GM21529 (cell line): ENCODE measurements at regions not wholly inside any gene's neighbourhood (a gene's known extent, or its start where the extent isn't known, plus 50 kb on each side); places are given as distances from the start of the nearest gene placed in this dataset.
A peak's percentile ranks its signal among the peaks of the same experiment; 100 is the strongest.

Experiments used
- ATAC-seq: cut with Tn5 transposase; IDR thresholded peaks from one replicate; pipeline ENCODE4 v1.9.1; 2021; ENCODE audit not compliant: unreplicated experiment

DNA sequence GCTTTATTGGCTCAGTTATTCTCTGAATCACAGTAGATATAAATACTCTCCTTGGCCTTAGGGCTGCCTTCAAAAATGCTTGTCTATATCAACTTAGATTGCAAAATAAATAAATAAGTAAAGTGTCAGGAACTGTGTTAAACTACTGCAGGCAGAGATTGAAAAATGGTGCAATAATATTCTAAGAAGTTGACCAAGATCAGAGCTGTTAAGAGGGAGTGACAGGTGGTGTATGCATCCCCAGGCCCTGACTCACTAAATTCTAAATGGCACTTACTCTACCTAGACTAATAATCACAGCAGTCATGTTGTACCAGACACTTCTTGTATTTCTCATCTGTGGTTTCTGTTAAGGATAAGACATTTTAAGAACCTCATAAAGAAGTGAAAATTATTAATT, 235.1 kb upstream of the SPOCK3 start:
- ATAC-seq, result no peak

DNA sequence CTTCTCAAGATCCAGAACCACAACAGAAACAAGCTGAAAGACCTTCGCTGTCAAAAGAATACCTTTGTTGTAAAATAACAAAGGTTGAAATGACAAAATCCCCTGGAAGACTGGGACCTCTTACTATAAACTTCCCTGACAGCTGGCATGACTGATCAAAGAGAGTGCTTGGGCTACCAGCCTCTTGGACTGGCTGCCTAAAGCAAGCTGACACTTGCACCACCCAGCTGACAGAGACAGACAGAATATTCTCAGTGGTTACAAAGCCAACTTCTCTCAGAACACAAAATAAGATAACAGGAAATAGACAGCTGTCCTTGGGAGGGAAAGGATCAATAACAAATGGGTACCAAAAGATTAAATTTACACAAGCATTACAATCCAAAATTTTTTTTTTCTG, 241.7 kb upstream of the SPOCK3 start:
- ATAC-seq, result no peak

DNA sequence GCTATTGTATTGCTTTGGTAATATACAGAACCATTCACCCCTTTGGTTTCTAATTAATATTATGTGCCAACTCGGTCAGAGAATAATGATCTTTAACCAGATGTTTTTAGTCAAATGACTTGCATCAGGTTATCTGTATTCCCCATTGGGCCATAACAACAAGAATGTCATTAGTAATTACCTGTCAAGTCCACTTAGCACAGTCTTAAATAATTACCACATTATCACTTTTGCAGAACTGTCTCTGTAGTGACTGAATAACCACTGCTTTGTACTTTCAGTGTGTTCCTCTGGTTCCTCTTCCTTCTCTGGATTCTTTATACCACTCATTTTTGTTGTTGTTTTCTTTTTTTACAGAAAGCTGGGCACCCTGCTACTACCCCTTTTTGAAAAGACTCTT, 257.7 kb upstream of the SPOCK3 start:
- no peak for ATAC-seq

DNA sequence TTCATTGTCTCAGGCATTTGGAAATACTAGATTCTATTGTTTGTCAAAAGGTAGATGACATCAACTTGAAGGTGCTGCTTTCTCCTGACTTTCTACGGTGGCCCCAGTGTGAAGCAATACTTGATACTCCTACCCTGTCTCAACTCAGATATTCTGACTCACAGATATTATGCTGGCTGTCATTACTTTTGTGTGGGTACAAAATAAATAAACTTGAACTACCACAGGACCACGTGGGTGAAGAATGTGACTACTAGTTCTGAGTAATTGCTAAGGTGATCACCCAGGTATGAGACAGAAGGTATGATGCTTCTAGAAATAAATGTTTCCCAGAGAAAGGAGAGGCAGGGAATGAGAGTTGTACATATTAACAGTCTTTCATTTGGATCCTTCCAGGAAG, 275.3 kb upstream of the SPOCK3 start:
- no peak for ATAC-seq

DNA sequence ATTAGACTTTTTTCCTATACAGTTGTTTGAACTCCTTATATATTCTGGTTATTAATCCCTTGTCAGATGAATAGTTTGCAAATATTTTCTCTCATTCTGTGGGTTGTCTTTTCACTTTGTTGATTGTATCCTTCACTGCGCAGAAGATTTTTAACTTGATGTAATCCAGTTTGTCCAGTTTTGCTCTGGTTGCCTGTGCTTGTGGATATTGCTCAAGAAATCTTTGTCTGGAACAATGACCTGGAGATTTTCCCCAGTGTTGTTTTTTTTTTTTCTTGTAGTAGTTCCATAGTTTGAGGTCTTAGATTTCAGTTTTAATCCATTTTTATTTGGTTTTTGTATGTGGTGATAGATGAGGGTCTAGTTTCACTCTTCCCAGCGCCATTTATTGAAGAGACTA, 289.8 kb upstream of the SPOCK3 start:
- no peak for ATAC-seq

DNA sequence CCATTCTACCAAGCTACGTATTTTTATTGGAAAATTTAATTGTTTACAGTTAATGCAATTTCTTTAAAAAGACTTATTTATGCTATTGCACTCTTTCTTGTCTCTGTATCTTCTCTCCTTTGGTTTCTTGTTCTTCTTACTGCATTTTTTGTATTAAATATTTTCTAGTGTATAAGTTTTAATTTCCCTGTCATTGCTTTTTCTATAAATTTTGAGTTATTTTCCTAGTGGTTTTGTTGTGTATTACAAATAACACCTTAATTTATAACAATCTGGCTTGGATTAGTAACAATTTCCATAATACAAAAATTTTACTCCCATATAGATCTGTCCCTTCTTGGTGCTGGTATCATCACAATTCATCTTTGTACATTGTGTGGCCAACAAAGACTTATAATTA, 303.5 kb upstream of the SPOCK3 start:
- ATAC-seq, result no peak

DNA sequence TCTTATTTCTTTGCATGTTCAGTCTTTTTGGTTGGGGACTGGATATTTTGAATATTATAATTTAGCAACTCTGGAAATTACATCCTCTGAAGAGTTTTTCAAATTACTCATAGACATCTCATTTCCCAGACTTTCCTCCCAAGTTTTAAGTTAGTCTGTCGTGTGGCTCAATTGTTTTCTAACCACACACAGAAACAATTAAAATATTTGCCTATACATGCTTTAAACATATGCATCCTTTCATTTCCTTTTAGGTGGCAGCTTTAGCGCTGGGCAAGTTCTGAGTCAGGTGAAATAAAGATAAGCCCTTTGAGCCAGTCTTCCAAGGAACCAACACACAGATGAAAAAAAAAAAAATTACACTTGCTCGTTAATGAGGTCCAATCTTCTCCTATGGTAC, 307.0 kb upstream of the SPOCK3 start:
- no peak for ATAC-seq

DNA sequence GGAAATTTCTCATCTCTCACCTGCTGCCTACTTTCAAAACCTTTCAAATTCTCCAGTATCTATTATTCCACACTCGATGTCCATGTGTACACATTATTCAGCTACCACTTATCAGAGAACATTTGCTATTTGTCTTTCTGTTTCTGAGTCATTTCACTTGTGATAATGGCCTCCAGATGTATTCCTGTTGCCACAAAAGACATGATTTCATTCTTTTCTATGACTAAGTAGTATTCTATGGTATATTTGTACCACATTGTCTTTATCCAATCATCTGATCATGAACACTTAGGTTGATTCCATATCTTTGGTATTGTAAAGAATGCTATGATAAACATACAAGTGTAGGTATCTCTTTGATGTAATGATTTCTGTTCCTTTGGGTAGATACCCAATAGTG, 310.1 kb upstream of the SPOCK3 start:
- ATAC-seq, result no peak

DNA sequence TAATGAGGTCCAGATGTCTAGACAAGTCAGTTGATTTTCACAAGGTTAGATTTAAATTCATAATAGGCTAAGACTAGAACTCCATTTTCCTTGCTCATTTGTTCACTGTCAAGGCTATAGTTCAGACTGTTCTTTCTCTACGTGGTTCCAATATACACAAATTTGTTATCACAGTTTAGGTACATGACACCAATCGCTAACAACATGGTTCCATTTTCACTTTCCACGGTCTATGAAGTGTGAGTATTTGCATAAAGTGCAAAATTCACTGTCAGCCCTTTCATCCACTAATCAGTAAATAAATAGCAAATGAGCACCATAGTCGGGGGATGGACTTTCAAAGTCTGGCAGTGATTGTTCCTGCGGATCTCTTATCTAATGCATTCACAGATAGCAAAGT, 315.7 kb upstream of the SPOCK3 start:
- ATAC-seq, result no peak

DNA sequence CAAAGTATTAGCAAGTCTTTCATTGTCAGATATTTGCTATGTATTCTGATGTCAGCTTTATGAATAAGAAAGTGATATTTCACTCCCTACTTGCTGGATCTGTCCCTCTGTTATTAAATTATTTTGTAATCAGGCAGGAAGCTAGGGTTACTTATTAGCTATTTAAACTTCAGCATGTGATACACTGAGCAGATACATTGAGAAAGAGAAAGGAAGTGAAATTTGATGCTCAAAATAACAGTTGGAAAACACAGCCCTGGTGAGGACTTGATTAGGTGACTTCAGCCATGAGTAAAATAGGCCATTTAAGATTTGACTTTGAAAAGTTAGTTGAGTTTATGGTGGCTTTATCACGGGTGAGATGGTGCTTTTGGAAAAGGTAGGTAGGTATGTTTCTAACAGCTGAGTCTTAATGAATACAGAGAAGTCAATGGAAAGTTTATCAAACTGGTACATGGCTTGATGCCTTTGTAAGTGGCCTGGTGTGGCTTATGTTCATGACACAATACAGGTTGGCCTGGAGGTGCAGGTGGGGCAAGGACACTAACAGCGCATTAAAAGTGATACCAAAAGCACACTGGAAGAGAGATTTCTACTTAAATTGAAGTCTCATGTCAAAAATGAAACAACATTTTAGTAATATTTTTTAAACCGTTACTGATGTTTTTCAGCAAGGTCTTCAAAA, 321.2 kb upstream of the SPOCK3 start:
- ATAC-seq, result peak; percentile 62

DNA sequence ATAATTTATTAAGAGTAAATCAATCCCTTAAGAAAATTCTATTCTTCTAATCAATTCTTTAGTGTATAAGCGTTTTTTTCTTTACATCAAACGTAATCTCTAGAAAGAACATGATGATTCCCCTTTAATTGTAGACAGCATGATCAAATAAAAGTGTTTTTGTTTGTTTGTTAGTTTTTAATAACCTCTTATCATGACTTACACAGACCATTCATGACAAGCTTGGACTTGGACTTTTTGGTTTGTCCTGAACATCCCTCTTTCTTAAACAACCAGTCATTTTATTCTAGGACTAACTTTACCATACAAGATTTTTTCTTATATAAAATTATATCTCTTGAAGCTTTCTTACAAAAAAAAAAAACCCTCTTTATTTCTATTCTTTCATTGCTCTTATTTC, 344.6 kb upstream of the SPOCK3 start:
- no peak for ATAC-seq

DNA sequence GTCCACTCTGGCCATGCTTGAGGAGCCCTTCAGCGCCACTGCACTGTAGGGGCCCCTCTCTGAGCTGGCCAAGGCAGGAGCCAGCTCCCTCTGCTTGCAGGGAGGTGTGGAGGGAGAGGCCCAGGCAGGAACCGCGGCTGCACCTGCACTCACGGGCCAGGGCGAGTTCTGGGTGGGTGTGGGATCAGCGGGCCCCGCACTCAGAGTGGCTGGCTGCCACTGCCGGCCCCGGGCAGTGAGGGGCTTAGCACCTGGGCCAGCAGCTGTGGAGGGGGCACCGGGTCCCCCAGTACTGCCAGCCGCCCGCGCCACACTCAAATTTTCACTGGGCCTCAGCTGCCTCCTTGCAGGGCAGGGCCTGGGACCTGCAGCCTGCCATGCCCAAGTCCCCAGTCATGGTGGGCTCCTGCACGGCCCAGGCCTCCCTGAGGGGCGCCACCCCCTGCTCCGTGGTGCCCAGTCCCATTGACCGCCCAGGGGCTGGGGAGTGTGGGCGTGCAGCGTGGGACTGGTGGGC, 347.2 kb upstream of the SPOCK3 start:
- ATAC-seq, result no peak

DNA sequence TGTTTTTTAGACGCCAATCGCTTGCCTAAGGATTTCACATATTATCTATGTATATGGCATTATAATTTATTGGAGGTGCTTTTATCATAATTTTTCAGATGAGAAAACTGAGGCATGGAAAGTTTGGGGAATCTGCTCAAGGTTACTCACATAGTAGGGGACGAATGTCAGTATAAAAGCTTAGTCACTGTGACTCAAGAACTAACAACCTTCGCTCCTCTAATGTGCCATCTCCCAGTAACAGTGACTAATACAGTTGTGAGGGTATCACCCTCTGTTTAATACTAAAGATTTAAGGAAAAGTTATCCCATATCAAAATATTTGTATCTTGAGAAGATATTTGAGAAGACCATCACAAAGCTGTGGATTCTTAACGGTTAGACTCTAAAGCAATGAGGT, 353.1 kb upstream of the SPOCK3 start:
- no peak for ATAC-seq

DNA sequence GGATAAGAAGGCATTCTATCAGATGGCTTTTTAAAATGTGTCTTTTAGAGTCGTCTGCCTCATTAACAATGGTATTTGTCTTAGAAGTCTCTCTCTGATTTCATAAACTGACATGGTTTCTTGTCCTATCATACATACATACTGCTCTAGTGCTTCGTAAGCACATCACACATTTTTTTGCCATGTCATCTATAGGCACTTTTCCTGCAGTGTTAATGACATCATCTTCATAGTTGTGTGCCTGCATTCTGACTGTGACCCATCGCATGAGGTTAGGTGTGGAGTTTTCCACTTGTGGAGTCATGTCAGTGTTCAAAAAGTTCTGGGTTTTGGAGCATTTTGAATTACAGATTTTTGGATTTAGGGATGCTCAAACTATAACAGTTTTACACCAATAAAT, 361.6 kb upstream of the SPOCK3 start:
- no peak for ATAC-seq

DNA sequence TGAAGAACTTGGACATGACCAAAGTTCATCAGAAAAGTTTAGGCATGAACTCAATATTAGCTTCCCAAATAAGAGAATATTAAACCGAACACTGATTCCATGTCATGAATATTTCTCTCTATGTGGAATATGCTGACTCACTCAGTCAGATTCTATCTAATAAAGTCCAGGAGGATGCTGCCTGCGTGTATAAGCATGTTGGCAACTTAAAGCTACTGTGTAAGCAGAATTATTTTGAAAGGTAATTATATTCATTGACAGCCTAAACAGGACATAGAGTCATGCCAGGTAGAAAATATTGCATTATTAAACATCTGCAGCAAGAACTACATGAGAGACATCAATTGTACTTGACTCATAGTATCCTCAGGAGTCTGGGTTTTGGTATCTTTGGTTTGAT, 367.9 kb upstream of the SPOCK3 start:
- no peak for ATAC-seq

DNA sequence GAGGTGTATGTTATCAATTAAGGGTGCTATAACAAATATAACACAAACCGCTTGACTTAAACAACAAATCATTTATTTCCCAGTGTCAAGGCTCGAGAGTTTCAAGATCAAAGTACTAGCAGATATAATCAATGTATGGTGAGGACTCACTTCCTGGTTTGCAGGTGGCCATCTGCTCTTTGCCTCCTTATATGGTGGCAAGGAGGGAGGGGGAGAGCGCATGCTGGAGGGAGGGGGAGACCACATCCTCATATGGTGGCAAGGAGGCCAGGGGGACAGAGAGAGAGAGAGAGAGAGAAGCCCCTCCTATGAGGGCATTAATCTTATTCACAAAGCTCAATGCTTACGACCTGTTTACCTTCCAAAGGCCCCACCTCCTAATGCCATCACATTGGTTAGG, 372.3 kb upstream of the SPOCK3 start:
- no peak for ATAC-seq

DNA sequence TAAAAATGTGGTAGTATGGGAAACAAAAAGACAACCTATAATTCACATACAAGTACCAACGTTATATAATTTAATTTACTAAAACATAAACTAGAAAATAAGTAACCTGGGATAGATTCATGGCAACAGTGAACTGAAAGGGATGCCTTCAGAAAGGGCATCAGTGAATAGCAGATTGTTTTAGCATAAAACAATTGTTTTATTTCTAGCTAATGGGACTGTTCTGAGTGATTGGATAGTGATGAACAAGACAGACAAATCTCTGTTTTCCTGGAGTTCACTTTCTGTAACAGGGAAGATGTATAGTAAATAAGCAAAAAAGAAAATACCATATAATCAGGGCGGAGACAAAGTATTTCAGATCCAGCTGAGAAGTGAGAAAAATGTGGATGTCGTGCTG, 379.1 kb upstream of the SPOCK3 start:
- no peak for ATAC-seq

DNA sequence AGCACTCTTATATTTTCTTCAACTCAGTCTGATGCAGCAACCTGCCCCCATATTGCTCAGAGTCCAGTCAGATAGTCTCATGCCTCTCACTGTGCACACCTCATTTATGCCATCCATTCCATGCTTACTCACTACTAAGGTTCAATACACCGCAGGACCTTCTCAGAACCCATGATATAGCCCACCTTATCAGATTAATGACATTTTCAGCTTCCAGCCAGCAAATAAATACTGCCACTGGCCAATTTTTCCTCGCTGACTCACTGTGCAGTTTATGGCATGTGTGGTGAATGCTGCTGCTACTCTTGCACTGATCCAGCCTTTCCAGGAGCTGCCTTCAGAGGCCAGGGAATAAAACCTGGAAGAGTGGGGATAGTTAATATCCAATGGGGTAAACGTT, 380.6 kb upstream of the SPOCK3 start:
- ATAC-seq, result no peak

DNA sequence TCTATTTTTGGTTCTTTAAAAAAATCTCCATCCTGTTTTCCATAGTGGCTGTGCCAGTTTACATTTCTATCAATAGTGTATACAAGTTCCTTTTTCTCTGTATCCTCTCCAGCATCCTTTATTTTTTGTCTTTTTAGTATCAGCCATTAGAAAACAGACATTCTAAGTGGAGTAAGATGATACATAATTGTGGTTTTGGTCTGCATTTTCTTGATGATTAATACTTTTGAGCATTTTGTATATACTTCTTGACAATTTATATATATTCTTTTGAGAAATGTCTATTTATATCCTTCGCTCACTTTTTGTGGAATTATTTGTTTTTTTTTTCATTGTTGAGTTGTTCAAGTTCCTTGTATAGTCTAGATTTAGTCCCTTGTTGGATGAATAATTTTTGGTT, 382.2 kb upstream of the SPOCK3 start:
- no peak for ATAC-seq

DNA sequence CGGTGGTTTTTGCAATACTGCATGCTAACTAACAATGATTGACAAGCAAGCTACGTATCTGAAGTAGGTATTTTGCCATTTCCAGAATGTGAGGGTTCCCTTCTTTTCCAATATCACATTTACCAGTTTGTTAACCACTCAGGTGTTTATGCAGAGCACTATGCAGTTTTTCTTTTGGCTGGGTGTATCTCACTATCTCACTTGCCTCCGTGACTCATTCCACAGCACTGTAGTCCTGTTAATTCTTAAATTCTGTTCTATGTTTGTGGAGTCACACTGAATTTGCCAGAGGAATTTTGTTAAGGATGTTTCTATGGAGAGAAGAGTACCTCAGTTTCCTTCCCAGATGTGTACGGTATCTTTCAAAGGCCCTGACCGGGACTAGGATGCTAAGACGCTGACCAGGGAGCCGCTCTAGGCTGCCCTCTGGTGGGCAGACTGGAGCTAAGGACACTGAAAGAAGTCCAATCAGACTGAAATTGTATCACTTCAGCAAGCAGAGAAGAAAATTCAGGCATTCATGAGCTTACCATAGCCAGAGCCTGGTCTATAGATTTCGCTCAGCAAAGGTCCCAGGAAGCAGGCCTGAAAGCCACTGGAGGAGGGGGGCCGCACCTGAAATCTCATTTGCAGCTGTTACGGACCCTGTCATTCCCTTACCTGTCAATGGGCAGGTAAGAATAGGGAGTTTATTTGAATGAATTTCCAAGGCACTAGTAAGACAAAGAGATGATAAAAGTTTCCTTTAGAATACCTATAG, 388.4 kb upstream of the SPOCK3 start:
- peak; percentile 98 for ATAC-seq

DNA sequence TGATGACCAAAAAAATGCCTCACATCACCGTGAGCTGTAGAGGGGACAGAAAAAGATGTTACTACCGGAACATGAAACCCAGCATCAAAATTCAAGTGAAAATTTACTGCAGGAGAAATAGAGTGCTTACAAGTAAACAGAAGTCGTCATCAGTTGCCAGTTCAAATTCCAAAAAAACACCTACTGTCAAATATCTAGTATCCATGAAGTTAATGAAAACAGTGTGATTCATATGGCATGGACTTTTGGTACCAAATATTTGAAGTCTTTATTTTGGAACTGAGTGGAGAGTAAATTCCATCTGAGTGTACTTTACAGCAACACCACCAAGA, 388.9 kb upstream of the SPOCK3 start:
- ATAC-seq, result no peak

DNA sequence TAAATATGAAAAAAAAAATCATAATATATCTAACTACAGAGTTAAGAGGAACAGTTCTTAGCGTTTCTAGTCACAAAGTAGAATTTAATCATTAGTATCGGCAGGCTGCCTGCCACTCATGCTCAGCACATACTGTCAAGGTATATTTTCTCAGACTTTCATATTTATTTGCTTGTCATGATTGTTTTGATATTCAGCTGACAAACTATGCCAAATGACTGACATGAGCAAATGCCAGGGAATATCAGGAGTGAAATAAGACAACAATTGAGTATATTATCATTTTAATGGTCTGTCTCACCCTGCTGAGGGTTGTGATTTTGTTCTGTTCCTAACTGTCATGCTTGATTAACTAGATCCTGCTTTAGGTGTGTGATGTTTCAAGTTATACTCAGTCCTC, 395.0 kb upstream of the SPOCK3 start:
- ATAC-seq, result no peak

DNA sequence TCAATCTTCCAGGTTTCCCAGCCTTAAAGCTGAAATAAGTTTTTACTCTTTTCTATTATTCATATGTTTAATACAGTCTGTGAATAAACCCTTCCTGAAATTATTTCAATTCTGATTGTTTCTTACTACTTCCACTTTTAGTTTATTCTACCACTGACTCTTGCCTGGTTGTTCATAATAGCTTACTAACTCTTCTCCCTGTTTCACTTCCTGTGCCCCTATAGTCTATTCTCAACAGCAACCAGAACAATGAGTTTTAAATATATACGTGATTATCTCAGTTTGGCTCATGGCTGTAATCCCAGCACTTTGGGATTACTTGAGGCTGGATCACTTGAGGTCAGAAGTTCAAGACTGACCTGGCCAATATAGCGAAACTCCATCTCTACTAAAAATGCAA, 408.0 kb upstream of the SPOCK3 start:
- no peak for ATAC-seq
